HCT116 (cell line): ENCODE measurements at regions not wholly inside any gene's neighbourhood (a gene's known extent, or its start where the extent isn't known, plus 50 kb on each side); places are given as distances from the start of the nearest gene placed in this dataset.

ENCODE experiments used
- EZH2 ChIP-seq: fragments of 200-600 bp; sonication (generic); IDR thresholded peaks from 2 replicates; pipeline ENCODE4 v1.6.1; 2017; ENCODE audit warnings: antibody characterized with exemption, mixed run types
- POLR2AphosphoS5 ChIP-seq: IDR thresholded peaks from 2 replicates; pipeline ENCODE4 v1.6.1; 2011; ENCODE audit warnings: mild to moderate bottlenecking, low read depth, low read length, moderate library complexity
- TF ChIP-seq, protein P1 (sequence below), 3 experiments: fragments of 200-600 bp in 1 of 3; sonication (generic) in 1 of 3; IDR thresholded peaks in 2 of 3; conservative IDR thresholded peaks in 1 of 3; 2 replicates each; pipeline ENCODE4 v1.5.1; 2012 to 2017; ENCODE audit warnings: low read depth in 2 of 3, low read length in 2 of 3, antibody characterized with exemption in 1 of 3, borderline replicate concordance in 1 of 3, control low read depth in 1 of 3, mild to moderate bottlenecking in 1 of 3, mixed read lengths in 1 of 3, mixed run types in 1 of 3, moderate library complexity in 1 of 3; ENCODE audit not compliant: insufficient read depth in 1 of 3
- TF ChIP-seq, protein P2 (sequence below): IDR thresholded peaks from 2 replicates; pipeline ENCODE4 v1.6.1; 2012; ENCODE audit warnings: low read depth
- TF ChIP-seq, protein P3 (sequence below): IDR thresholded peaks from 2 replicates; pipeline ENCODE4 v1.6.1; 2012

DNA sequence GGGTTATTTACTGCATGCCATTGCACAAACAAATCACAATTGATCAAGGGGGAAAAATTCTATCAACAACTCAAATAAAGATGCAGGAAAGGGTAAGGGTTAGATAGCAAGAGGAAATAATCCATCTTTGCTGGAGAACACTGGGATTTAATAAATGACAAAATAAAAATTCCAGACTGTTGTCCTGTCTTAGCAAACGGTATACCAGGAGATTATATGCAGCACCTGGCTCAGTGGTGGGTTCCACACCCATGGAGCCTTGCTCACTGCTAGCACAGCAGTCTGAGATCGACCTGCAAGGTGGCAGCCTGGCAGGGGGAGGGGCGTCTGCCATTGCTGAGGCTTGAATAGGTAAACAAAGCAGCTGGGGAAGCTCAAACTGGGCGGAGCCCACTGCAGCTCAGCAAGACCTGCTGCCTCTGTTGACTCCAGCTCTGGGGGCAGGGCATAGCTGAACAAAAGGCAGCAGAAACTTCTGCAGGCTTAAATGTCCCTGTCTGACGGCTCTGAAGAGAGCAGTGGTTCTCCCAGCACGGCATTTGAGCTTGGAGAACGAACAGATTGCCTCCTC, 296.5 kb upstream of the THSD7B start:
- TF ChIP-seq, protein P1, sequence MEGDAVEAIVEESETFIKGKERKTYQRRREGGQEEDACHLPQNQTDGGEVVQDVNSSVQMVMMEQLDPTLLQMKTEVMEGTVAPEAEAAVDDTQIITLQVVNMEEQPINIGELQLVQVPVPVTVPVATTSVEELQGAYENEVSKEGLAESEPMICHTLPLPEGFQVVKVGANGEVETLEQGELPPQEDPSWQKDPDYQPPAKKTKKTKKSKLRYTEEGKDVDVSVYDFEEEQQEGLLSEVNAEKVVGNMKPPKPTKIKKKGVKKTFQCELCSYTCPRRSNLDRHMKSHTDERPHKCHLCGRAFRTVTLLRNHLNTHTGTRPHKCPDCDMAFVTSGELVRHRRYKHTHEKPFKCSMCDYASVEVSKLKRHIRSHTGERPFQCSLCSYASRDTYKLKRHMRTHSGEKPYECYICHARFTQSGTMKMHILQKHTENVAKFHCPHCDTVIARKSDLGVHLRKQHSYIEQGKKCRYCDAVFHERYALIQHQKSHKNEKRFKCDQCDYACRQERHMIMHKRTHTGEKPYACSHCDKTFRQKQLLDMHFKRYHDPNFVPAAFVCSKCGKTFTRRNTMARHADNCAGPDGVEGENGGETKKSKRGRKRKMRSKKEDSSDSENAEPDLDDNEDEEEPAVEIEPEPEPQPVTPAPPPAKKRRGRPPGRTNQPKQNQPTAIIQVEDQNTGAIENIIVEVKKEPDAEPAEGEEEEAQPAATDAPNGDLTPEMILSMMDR (IDR thresholded peaks at IDR 0.05 in 2 of 3, conservative IDR thresholded peaks at IDR 0.05 in 1 of 3; ENCODE audit: borderline replicate concordance in 1 of 3, insufficient read depth in 1 of 3, low read depth in 2 of 3, low read length in 2 of 3): no peak
- TF ChIP-seq EZH2: no peak
- no peak for TF ChIP-seq POLR2AphosphoS5
- TF ChIP-seq, protein P2, sequence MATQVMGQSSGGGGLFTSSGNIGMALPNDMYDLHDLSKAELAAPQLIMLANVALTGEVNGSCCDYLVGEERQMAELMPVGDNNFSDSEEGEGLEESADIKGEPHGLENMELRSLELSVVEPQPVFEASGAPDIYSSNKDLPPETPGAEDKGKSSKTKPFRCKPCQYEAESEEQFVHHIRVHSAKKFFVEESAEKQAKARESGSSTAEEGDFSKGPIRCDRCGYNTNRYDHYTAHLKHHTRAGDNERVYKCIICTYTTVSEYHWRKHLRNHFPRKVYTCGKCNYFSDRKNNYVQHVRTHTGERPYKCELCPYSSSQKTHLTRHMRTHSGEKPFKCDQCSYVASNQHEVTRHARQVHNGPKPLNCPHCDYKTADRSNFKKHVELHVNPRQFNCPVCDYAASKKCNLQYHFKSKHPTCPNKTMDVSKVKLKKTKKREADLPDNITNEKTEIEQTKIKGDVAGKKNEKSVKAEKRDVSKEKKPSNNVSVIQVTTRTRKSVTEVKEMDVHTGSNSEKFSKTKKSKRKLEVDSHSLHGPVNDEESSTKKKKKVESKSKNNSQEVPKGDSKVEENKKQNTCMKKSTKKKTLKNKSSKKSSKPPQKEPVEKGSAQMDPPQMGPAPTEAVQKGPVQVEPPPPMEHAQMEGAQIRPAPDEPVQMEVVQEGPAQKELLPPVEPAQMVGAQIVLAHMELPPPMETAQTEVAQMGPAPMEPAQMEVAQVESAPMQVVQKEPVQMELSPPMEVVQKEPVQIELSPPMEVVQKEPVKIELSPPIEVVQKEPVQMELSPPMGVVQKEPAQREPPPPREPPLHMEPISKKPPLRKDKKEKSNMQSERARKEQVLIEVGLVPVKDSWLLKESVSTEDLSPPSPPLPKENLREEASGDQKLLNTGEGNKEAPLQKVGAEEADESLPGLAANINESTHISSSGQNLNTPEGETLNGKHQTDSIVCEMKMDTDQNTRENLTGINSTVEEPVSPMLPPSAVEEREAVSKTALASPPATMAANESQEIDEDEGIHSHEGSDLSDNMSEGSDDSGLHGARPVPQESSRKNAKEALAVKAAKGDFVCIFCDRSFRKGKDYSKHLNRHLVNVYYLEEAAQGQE: no peak
- TF ChIP-seq, protein P3, sequence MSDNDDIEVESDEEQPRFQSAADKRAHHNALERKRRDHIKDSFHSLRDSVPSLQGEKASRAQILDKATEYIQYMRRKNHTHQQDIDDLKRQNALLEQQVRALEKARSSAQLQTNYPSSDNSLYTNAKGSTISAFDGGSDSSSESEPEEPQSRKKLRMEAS: no peak
